ENCODE measurements at regions not wholly inside any gene's neighbourhood (a gene's known extent, or its start where the extent isn't known, plus 50 kb on each side); places are given as distances from the start of the nearest gene placed in this dataset.

- peaks cover 8% of the 10 kb centered on the region for H3K9me3 Mint-ChIP-seq
- no peak for DNase-seq
- TF ChIP-seq, protein P1, sequence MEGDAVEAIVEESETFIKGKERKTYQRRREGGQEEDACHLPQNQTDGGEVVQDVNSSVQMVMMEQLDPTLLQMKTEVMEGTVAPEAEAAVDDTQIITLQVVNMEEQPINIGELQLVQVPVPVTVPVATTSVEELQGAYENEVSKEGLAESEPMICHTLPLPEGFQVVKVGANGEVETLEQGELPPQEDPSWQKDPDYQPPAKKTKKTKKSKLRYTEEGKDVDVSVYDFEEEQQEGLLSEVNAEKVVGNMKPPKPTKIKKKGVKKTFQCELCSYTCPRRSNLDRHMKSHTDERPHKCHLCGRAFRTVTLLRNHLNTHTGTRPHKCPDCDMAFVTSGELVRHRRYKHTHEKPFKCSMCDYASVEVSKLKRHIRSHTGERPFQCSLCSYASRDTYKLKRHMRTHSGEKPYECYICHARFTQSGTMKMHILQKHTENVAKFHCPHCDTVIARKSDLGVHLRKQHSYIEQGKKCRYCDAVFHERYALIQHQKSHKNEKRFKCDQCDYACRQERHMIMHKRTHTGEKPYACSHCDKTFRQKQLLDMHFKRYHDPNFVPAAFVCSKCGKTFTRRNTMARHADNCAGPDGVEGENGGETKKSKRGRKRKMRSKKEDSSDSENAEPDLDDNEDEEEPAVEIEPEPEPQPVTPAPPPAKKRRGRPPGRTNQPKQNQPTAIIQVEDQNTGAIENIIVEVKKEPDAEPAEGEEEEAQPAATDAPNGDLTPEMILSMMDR (IDR thresholded peaks at IDR 0.05) = no peak
- H3K36me3 Mint-ChIP-seq (ENCODE audit: low read depth) = no peaks in the 10 kb centered on the region
- peaks cover 12% of the 10 kb centered on the region for H3K27me3 Mint-ChIP-seq (ENCODE audit: low read depth, poor library complexity)
- no peak overlapping the region for H3K4me3 Mint-ChIP-seq
- H3K27ac Mint-ChIP-seq = no peak overlapping the region
- peaks cover 28% of the 10 kb centered on the region for H3K4me1 Mint-ChIP-seq
These were observed 408.2 kb upstream of the MYT1L start for GRCh38 chr2:2739231-2739795.

- TF ChIP-seq, protein P1 (IDR thresholded peaks at IDR 0.05) = no peak
- H3K36me3 Mint-ChIP-seq (ENCODE audit: low read depth) = no peaks in the 10 kb centered on the region
- no peak overlapping the region for H3K4me3 Mint-ChIP-seq
- DNase-seq = no peak
- peaks cover 9% of the 10 kb centered on the region for H3K27me3 Mint-ChIP-seq (ENCODE audit: low read depth, poor library complexity)
- peaks cover 29% of the 10 kb centered on the region for H3K4me1 Mint-ChIP-seq
- no peak overlapping the region for H3K27ac Mint-ChIP-seq
- peaks cover 8% of the 10 kb centered on the region for H3K9me3 Mint-ChIP-seq
These were observed 407.6 kb upstream of the MYT1L start for GRCh38 chr2:2738684-2739083.

DNA sequence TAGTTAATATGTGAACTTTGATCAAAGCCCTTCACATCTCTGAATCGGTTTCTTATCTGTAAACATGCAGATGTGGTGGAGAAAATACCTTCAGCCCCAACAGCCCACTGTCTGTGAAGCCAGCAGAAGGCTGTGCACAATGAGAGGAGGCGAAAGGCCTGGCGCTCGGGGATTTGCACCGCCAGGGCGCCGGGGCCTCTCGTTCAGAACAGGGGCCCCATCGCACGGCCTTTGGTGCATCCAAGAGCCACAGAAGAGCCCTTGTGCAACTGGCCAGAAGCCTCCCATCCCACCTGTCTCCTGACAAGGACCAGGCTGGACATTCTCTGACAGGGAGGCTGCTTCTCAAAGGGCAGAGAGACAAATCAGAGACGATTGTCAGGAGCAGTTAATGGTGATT is 407.2 kb upstream of the MYT1L start:
- Mint-ChIP-seq H3K4me3 (no peak overlapping the region), H3K27ac (no peak overlapping the region), H3K9me3 (peaks cover 8% of the 10 kb centered on the region), H3K4me1 (peaks cover 27% of the 10 kb centered on the region), H3K27me3 (ENCODE audit: low read depth, poor library complexity) (peaks cover 6% of the 10 kb centered on the region), H3K36me3 (ENCODE audit: low read depth) (no peaks in the 10 kb centered on the region)
- TF ChIP-seq, protein P1 (IDR thresholded peaks at IDR 0.05) = no peak
- DNase-seq = no peak

DNA sequence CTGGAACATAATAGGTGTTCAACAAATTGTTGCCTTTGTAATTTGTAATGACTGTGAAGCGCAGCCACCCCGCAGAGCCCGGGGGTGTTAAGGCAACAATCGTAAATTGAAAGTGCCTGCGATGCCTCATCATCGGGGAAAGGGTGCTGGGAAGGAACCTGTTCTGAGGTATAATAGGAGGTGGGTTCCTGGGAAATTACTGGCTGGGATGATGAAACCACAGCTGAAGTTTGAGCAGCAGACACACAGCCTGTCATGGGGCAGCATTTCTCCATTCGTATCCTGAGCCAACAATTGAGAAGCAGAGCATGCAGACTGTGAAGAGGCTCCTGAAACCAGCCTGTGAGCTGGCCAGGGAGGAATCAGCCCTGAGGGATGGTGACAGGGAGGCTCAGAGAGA is 404.0 kb upstream of the MYT1L start:
- H3K27ac Mint-ChIP-seq = no peak overlapping the region
- H3K9me3 Mint-ChIP-seq = peaks cover 2% of the 10 kb centered on the region
- no peak for DNase-seq
- TF ChIP-seq, protein P1 (IDR thresholded peaks at IDR 0.05) = no peak
- no peak overlapping the region for H3K4me3 Mint-ChIP-seq
- H3K27me3 Mint-ChIP-seq (ENCODE audit: low read depth, poor library complexity) = peaks cover 3% of the 10 kb centered on the region
- H3K4me1 Mint-ChIP-seq = peaks cover 23% of the 10 kb centered on the region
- no peaks in the 10 kb centered on the region for H3K36me3 Mint-ChIP-seq (ENCODE audit: low read depth)

DNA sequence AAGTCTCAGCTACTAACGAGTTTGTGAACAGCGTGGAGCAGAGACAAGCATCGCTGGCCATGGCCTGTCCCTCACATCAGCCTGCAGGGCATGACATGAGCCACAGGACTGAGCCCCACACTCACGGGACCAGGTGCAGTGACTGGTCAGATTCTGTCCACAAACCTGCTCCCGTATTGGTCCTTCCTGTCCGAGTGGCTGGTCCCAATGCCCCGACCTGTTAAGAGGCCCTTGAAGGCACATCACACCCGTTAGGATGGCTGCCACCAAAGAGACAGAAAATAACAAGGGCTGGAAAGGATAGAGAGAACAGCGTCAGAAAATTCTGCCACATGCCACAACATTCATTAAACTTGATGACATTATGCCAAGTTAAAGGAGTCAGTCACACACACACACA is 403.2 kb upstream of the MYT1L start:
- Mint-ChIP-seq H3K27ac (peak overlapping the region; percentile 47), H3K4me1 (peaks cover 23% of the 10 kb centered on the region), H3K27me3 (ENCODE audit: low read depth, poor library complexity) (no peaks in the 10 kb centered on the region)

GRCh38 chr2:2733818-2734217 is 402.7 kb upstream of the MYT1L start:
- Mint-ChIP-seq H3K27me3 (ENCODE audit: low read depth, poor library complexity) (no peaks in the 10 kb centered on the region), H3K9me3 (no peaks in the 10 kb centered on the region), H3K4me1 (peaks cover 25% of the 10 kb centered on the region), H3K36me3 (ENCODE audit: low read depth) (no peaks in the 10 kb centered on the region), H3K4me3 (no peak overlapping the region), H3K27ac (peak overlapping the region; percentile 47)
- TF ChIP-seq, protein P1 (IDR thresholded peaks at IDR 0.05) = no peak
- DNase-seq = no peak

More for the DNA sequence above, 403.2 kb upstream of the MYT1L start:
- no peak for DNase-seq
- H3K4me3 Mint-ChIP-seq = no peak overlapping the region
- H3K36me3 Mint-ChIP-seq (ENCODE audit: low read depth) = no peaks in the 10 kb centered on the region
- TF ChIP-seq, protein P1 (IDR thresholded peaks at IDR 0.05) = no peak
- H3K9me3 Mint-ChIP-seq = no peaks in the 10 kb centered on the region

Data from nephron progenitor cell (in vitro differentiated cells).